Upper lobe of left lung (tissue), 4 donors: ENCODE measurements at regions not wholly inside any gene's neighbourhood (a gene's known extent, or its start where the extent isn't known, plus 50 kb on each side); places are given as distances from the start of the nearest gene placed in this dataset.

Experiments used
- EP300 ChIP-seq, 4 donors: sonication (generic); formaldehyde crosslinking; IDR thresholded peaks; one replicate each; pipeline ENCODE4 v1.5.1; 2017; ENCODE audit warnings: antibody characterized with exemption in 4 of 4, control low read depth in 2 of 4
- POLR2A ChIP-seq, 4 donors: fragments of 450-650 bp; IDR thresholded peaks; one replicate each; pipeline ENCODE4 v1.5.1; 2016 to 2017; ENCODE audit warnings: antibody characterized with exemption in 4 of 4, mild to moderate bottlenecking in 2 of 4
- TF ChIP-seq, protein P1 (sequence below), 6 experiments: fragments of 450-650 bp in 4 of 6; fragments of 200-600 bp in 2 of 6; sonication (generic) in 2 of 6; IDR thresholded peaks; one replicate each; pipeline ENCODE4 v1.5.1; 2016 to 2019; ENCODE audit warnings: antibody characterized with exemption in 6 of 6

- TF ChIP-seq, protein P1, sequence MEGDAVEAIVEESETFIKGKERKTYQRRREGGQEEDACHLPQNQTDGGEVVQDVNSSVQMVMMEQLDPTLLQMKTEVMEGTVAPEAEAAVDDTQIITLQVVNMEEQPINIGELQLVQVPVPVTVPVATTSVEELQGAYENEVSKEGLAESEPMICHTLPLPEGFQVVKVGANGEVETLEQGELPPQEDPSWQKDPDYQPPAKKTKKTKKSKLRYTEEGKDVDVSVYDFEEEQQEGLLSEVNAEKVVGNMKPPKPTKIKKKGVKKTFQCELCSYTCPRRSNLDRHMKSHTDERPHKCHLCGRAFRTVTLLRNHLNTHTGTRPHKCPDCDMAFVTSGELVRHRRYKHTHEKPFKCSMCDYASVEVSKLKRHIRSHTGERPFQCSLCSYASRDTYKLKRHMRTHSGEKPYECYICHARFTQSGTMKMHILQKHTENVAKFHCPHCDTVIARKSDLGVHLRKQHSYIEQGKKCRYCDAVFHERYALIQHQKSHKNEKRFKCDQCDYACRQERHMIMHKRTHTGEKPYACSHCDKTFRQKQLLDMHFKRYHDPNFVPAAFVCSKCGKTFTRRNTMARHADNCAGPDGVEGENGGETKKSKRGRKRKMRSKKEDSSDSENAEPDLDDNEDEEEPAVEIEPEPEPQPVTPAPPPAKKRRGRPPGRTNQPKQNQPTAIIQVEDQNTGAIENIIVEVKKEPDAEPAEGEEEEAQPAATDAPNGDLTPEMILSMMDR (IDR thresholded peaks at IDR 0.05) = no peak
- TF ChIP-seq POLR2A (IDR thresholded peaks at IDR 0.05) = no peak
- TF ChIP-seq EP300 (IDR thresholded peaks at IDR 0.05) = no peak
Observed at GRCh38 chr4:112898357-112899141, 150.9 kb upstream of the ANK2 start.
